ENCODE measurements at regions not wholly inside any gene's neighbourhood (a gene's known extent, or its start where the extent isn't known, plus 50 kb on each side); places are given as distances from the start of the nearest gene placed in this dataset.
"Not testable (repeated sequence)": the region's sequence is repeated elsewhere in the genome, so short reads cannot be mapped to it uniquely, and the experiment has no call there.

GRCh38 chr10:64784451-64784850 lies 1263.2 kb downstream of the REEP3 start:
- not testable (repeated sequence) for TF ChIP-seq OSR1 (CRISPR knock-in tag; IDR thresholded peaks at IDR 0.05); GLIS3 (CRISPR knock-in tag; IDR thresholded peaks at IDR 0.05); ZFP3 (CRISPR knock-in tag; IDR thresholded peaks at IDR 0.05); CREB5 (CRISPR knock-in tag; IDR thresholded peaks at IDR 0.05; ENCODE audit: low read depth); ZFP30 (CRISPR knock-in tag; IDR thresholded peaks at IDR 0.05); TOX (CRISPR knock-in tag; IDR thresholded peaks at IDR 0.05; ENCODE audit: borderline replicate concordance); CSDC2 (CRISPR knock-in tag; IDR thresholded peaks at IDR 0.05); POU6F1 (CRISPR knock-in tag; IDR thresholded peaks at IDR 0.05; ENCODE audit: borderline replicate concordance, low read depth)
- TF ChIP-seq, protein P1, sequence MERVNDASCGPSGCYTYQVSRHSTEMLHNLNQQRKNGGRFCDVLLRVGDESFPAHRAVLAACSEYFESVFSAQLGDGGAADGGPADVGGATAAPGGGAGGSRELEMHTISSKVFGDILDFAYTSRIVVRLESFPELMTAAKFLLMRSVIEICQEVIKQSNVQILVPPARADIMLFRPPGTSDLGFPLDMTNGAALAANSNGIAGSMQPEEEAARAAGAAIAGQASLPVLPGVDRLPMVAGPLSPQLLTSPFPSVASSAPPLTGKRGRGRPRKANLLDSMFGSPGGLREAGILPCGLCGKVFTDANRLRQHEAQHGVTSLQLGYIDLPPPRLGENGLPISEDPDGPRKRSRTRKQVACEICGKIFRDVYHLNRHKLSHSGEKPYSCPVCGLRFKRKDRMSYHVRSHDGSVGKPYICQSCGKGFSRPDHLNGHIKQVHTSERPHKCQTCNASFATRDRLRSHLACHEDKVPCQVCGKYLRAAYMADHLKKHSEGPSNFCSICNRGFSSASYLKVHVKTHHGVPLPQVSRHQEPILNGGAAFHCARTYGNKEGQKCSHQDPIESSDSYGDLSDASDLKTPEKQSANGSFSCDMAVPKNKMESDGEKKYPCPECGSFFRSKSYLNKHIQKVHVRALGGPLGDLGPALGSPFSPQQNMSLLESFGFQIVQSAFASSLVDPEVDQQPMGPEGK (CRISPR knock-in tag; IDR thresholded peaks at IDR 0.05; ENCODE audit: borderline replicate concordance) = not testable (repeated sequence)
